ENCODE measurements at regions not wholly inside any gene's neighbourhood (a gene's known extent, or its start where the extent isn't known, plus 50 kb on each side); places are given as distances from the start of the nearest gene placed in this dataset.

GRCh38 chr6:81531869-81532561 lies 220.5 kb downstream of the TENT5A start:
- TF ChIP-seq CTCF (IDR thresholded peaks at IDR 0.05), result no peak
- no peak for TF ChIP-seq POLR2AphosphoS5 (IDR thresholded peaks at IDR 0.05)
- TF ChIP-seq EP300 (IDR thresholded peaks at IDR 0.05), result no peak

Measured in stomach (tissue), 4 donors.